Mucosa of rectum (tissue), 2 donors: ENCODE measurements at regions not wholly inside any gene's neighbourhood (a gene's known extent, or its start where the extent isn't known, plus 50 kb on each side); places are given as distances from the start of the nearest gene placed in this dataset.

Experiments used
- H3K27ac ChIP-seq, 2 donors: one replicate each; pipeline ENCODE4 v1.7.0; 2013; ENCODE audit warnings: inconsistent platforms in 2 of 2, low read depth in 2 of 2, low read length in 2 of 2
- H3K27me3 ChIP-seq, 2 donors: one replicate each; pipeline ENCODE4 v1.7.0; 2013; ENCODE audit warnings: low read length in 2 of 2; ENCODE audit not compliant: control insufficient read depth in 2 of 2, insufficient read depth in 2 of 2
- H3K36me3 ChIP-seq, 2 donors: one replicate each; pipeline ENCODE4 v1.7.0; 2013; ENCODE audit warnings: low read length in 2 of 2; ENCODE audit not compliant: control insufficient read depth in 2 of 2, insufficient read depth in 2 of 2
- H3K4me1 ChIP-seq, 2 donors: one replicate each; pipeline ENCODE4 v1.7.0; 2013; ENCODE audit warnings: low read length in 2 of 2, mild to moderate bottlenecking in 1 of 2; ENCODE audit not compliant: control insufficient read depth in 2 of 2, insufficient read depth in 2 of 2
- H3K4me3 ChIP-seq, 2 donors: one replicate each; pipeline ENCODE4 v1.7.0; 2013; ENCODE audit warnings: low read length in 2 of 2
- H3K9ac ChIP-seq, 2 donors: one replicate each; pipeline ENCODE4 v1.7.0; 2013; ENCODE audit warnings: low read length in 2 of 2, low read depth in 1 of 2, mild to moderate bottlenecking in 1 of 2
- H3K9me3 ChIP-seq, 2 donors: one replicate each; pipeline ENCODE4 v1.7.0; 2013; ENCODE audit warnings: low read length in 2 of 2; ENCODE audit not compliant: control insufficient read depth in 2 of 2
- donor health status: healthy.
- donor health status: Normal muscosa, but diverticular disease.

DNA sequence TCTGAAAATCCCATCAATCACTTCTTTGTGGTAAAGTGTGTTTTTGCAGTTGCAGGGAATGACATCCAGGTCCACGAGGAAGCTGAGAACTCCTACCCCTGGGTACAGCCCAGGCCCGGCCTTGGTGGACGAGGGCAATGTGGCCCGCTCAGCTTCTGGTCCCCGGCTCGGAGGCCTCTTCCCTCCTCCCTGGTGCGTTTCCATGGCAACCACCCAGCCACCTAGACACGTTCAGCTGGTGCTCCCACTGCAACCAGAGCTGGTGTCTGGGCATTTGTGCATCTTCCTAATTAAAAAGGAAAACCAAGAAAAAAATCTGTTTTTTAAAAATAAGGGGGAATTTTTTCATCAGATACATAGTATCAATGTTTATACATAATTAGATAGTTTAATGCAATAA is 603.6 kb upstream of the SALL3 start:
- no peaks in the 10 kb centered on the region for H3K36me3 ChIP-seq
- no peak overlapping the region for H3K9ac ChIP-seq
- no peaks in the 10 kb centered on the region for H3K4me1 ChIP-seq
- H3K9me3 ChIP-seq = peaks cover 0 to 4% of the 10 kb centered on the region in 2 donors
- H3K27ac ChIP-seq = no peak overlapping the region
- H3K4me3 ChIP-seq = no peak overlapping the region
- H3K27me3 ChIP-seq = no peaks in the 10 kb centered on the region

- no peak overlapping the region for H3K9ac ChIP-seq
- no peak overlapping the region for H3K4me3 ChIP-seq
- H3K27ac ChIP-seq = no peak overlapping the region
- peaks cover 0 to under 1% of the 10 kb centered on the region in 2 donors for H3K9me3 ChIP-seq
- no peaks in the 10 kb centered on the region for H3K27me3 ChIP-seq
- no peaks in the 10 kb centered on the region for H3K36me3 ChIP-seq
- no peaks in the 10 kb centered on the region for H3K4me1 ChIP-seq
These were observed 601.2 kb upstream of the SALL3 start for GRCh38 chr18:78378403-78378802.

DNA sequence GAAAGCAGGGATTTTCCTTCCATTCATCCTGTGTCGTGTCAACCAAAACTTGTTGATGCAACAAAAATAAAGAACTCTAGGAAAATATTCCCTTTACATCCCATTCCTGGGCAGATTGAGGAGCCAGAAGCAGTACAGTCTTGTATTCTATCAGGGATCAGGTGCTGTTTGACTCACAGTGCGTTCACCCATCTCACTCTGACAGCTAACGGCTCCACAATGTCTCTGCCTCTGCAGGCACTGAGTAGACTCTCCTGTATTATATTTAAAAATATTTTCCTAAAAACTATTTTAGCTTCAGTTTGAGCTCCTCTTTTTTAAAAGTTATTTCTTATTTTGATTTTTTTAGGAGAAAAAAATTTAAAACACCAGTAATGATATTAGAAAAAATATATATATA is 600.6 kb upstream of the SALL3 start:
- no peak overlapping the region for H3K9ac ChIP-seq
- no peaks in the 10 kb centered on the region for H3K4me1 ChIP-seq
- no peaks in the 10 kb centered on the region for H3K27me3 ChIP-seq
- H3K27ac ChIP-seq = no peak overlapping the region
- H3K36me3 ChIP-seq = no peaks in the 10 kb centered on the region
- no peaks in the 10 kb centered on the region for H3K9me3 ChIP-seq
- no peak overlapping the region for H3K4me3 ChIP-seq

DNA sequence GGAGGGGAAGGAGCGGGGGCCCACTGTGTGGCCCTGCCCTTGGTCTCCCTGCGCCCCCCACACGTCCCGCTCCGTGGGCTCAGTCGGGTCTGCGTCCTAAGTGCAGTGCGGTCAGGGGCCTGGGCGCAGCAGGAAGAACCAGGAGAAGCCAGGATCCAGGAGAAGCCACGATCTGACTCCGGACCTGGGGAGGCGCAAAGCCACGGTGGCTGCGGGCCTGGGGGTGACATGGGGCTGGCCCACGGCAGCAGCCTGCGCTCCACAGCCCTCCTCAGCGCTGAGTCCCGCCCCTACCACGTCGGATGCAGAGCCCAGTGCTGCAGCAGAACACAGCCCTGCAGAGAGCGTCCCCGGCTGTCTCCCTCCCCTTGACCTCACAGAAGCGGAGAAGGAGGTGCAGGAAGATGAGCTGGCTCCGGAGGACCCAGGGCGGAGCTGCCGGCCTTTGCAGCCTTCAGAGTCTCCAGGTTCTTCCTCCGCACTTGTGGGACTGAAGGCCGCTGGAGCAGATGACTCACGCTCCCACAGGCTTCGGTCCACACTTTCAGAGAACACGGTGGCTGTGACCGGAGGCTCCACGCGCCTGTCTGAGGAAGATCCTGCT is 589.2 kb upstream of the SALL3 start:
- no peak overlapping the region for H3K9ac ChIP-seq
- peaks cover 0 to 7% of the 10 kb centered on the region in 2 donors for H3K9me3 ChIP-seq
- H3K27me3 ChIP-seq = no peaks in the 10 kb centered on the region
- H3K27ac ChIP-seq = no peak overlapping the region
- H3K36me3 ChIP-seq = no peaks in the 10 kb centered on the region
- no peak overlapping the region for H3K4me3 ChIP-seq
- H3K4me1 ChIP-seq = no peaks in the 10 kb centered on the region

- no peak overlapping the region for H3K4me3 ChIP-seq
- H3K36me3 ChIP-seq = no peaks in the 10 kb centered on the region
- H3K9ac ChIP-seq = no peak overlapping the region
- H3K9me3 ChIP-seq = peaks cover 0 to 7% of the 10 kb centered on the region in 2 donors
- no peaks in the 10 kb centered on the region for H3K27me3 ChIP-seq
- no peak overlapping the region for H3K27ac ChIP-seq
- H3K4me1 ChIP-seq = no peaks in the 10 kb centered on the region
These were observed 588.7 kb upstream of the SALL3 start for GRCh38 chr18:78390952-78391348.

DNA sequence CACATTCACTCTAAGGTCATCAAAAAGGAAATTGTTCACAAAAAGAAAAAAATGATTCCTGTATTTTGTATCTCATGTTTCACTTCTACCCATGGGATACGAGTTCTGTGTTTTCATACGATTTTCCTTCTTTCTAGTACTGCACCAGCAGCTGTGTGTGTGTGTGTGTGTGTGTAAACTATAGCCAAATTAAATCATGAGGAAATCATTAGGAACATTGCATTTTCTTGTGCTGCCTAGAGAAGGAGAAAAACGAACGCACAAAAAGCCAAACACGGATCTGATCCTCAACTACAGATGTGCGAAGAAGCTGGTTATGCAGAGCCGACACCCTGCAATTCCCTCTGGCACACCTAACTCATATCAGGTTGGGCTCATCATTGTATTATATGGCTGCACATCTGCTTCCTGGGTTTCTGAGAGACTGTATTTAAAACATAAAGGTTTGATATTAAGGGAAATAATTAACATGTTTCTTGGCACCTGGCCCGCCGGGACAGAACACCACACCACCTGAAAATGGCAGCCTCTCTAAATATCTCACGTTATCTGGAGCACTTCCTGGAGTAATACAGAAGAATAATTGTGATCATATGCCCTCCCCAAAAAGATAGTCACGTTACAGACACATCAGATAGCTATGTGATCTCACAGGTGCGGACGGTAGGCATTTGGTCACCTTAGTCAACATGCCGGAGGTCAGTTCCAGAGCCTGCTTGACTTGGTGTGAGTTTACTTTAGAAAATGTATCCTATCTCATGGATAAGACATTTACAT is 586.3 kb upstream of the SALL3 start:
- Histone ChIP-seq H3K4me1 (no peaks in the 10 kb centered on the region), H3K9me3 (peaks cover 0 to 2% of the 10 kb centered on the region in 2 donors), H3K4me3 (no peak overlapping the region), H3K27ac (no peak overlapping the region), H3K9ac (no peak overlapping the region), H3K27me3 (no peaks in the 10 kb centered on the region), H3K36me3 (no peaks in the 10 kb centered on the region)

DNA sequence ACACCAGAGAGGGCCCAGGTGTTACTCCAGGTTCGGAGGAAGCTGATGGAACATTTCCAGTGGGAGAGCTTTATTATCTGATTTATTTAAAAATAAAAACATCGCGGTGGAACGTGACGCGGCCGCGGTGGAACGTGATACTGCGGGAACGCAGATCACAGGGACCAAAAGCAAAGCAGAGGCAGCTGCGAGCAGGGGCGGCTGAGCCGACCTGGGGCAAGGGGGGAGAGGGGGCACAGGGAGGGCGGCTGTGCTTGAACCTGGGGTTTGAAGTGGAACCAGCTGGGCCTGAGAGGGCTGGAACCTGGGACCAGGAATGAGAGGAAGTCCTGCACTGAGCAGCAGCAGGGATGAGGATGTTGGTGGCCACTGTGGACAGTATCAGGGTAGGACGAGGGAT is 583.5 kb upstream of the SALL3 start:
- Histone ChIP-seq H3K4me3 (no peak overlapping the region), H3K36me3 (no peaks in the 10 kb centered on the region), H3K27me3 (no peaks in the 10 kb centered on the region), H3K9me3 (peaks cover 0 to 2% of the 10 kb centered on the region in 2 donors), H3K4me1 (no peaks in the 10 kb centered on the region), H3K27ac (no peak overlapping the region), H3K9ac (no peak overlapping the region)

GRCh38 chr18:78396756-78397155 is 582.9 kb upstream of the SALL3 start:
- Histone ChIP-seq H3K27ac (no peak overlapping the region), H3K9ac (no peak overlapping the region), H3K36me3 (no peaks in the 10 kb centered on the region), H3K27me3 (no peaks in the 10 kb centered on the region), H3K4me1 (no peaks in the 10 kb centered on the region), H3K4me3 (no peak overlapping the region), H3K9me3 (peaks cover 0 to under 1% of the 10 kb centered on the region in 2 donors)

DNA sequence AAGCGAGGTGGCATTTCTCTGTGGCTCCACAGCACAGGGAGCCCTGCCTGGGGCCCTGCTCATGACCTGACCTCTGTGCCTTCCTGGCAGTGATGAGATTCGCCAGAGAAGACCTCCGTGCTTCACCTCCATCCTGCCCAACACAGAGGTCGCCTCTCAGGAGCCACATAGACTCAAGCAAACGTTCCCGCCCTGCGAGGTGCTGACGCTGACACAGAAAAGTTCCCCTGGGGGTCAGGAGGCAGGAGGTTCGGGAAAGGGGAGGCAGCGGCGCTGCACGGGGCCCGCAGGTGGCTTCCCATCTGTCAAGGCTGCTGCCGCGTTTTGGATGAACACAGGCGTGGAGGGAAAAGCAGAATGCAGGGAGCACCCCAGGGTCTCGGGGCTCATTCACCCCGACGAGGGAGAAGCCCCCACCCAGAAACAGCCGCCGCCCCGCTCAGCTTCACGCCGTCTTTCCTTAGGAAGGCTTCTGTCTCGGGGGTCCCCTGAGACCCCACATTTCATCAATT is 579.6 kb upstream of the SALL3 start:
- Histone ChIP-seq H3K9ac (no peak overlapping the region), H3K9me3 (peaks cover 0 to 2% of the 10 kb centered on the region in 2 donors), H3K27ac (no peak overlapping the region), H3K4me3 (no peak overlapping the region), H3K27me3 (no peaks in the 10 kb centered on the region), H3K4me1 (no peaks in the 10 kb centered on the region), H3K36me3 (no peaks in the 10 kb centered on the region)

DNA sequence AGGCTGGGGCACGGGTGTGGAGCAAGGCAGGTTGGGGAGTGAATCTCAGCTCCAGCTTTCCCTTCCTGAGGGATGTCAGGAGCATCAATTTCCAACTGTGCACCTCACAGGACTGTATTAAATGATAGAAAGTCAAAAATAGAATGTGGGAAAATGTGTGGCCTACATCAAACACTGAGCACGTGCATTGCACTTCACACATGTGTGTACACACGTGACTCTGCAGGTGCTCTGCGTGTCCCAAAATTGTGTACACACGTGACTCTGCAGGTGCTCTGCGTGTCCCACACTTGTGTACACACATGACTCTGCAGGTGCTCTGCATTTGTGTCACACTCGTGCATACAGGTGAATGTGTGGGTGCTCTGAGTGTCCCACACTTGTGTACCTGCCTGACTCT is 577.2 kb upstream of the SALL3 start:
- Histone ChIP-seq H3K27me3 (no peaks in the 10 kb centered on the region), H3K4me3 (no peak overlapping the region), H3K36me3 (no peaks in the 10 kb centered on the region), H3K4me1 (no peaks in the 10 kb centered on the region), H3K9me3 (peaks cover 0 to 2% of the 10 kb centered on the region in 2 donors), H3K9ac (no peak overlapping the region), H3K27ac (no peak overlapping the region)
